ENCODE measurements at regions not wholly inside any gene's neighbourhood (a gene's known extent, or its start where the extent isn't known, plus 50 kb on each side); places are given as distances from the start of the nearest gene placed in this dataset.

- no peak for TF ChIP-seq CTCF (conservative IDR thresholded peaks at IDR 0.05; ENCODE audit: low read depth, low read length)
- TF ChIP-seq POLR2A (IDR thresholded peaks at IDR 0.05; ENCODE audit: low read depth, low read length): no peak
- no peak for TF ChIP-seq MXI1 (IDR thresholded peaks at IDR 0.05; ENCODE audit: borderline replicate concordance, low read depth, low read length)
- TF ChIP-seq RAD21 (IDR thresholded peaks at IDR 0.05; ENCODE audit: low read length): no peak
- no peak for TF ChIP-seq NFE2L2 (IDR thresholded peaks at IDR 0.05; ENCODE audit: low read depth, low read length)
- TF ChIP-seq MAZ (IDR thresholded peaks at IDR 0.05; ENCODE audit: borderline replicate concordance, low read depth, low read length): no peak
- no peak for TF ChIP-seq CEBPB (IDR thresholded peaks at IDR 0.05; ENCODE audit: low read depth, low read length)
- TF ChIP-seq MAFK (IDR thresholded peaks at IDR 0.05; ENCODE audit: low read depth, low read length): no peak
- no peak for TF ChIP-seq USF2 (IDR thresholded peaks at IDR 0.05; ENCODE audit: low read depth, low read length)
- TF ChIP-seq BHLHE40 (IDR thresholded peaks at IDR 0.05; ENCODE audit: low read depth, low read length): no peak
- no peak for TF ChIP-seq SMC3 (IDR thresholded peaks at IDR 0.05; ENCODE audit: low read depth, low read length)
- TF ChIP-seq RFX5 (IDR thresholded peaks at IDR 0.05; ENCODE audit: low read depth, low read length): no peak
- no peak for TF ChIP-seq ELK1 (IDR thresholded peaks at IDR 0.05; ENCODE audit: borderline replicate concordance, low read depth, low read length)
- no peak for TF ChIP-seq FOS (IDR thresholded peaks at IDR 0.05; ENCODE audit: low read depth, low read length)
These were observed 377.0 kb upstream of the RIOK2 start for GRCh38 chr5:97559827-97560598.
